K562 (cell line): ENCODE measurements at regions not wholly inside any gene's neighbourhood (a gene's known extent, or its start where the extent isn't known, plus 50 kb on each side); places are given as distances from the start of the nearest gene placed in this dataset.

ENCODE experiments used
- CREM ChIP-seq: IDR thresholded peaks from 2 replicates; pipeline ENCODE4 v1.6.1; 2014; ENCODE audit warnings: antibody characterized with exemption, low read depth
- EP300 ChIP-seq: IDR thresholded peaks from 2 replicates; pipeline ENCODE4 v1.6.1; 2012; ENCODE audit warnings: low read length, improper control_type of control experiment
- FOXK1 ChIP-seq: sonication (generic); formaldehyde crosslinking; IDR thresholded peaks from 2 replicates; pipeline ENCODE4 v1.8.0; 2022; ENCODE audit warnings: missing genetic modification reagents, mild to moderate bottlenecking, borderline replicate concordance
- MECOM ChIP-seq: fragments of 250-450 bp; sonication (Bioruptor Pico); IDR thresholded peaks from 2 replicates; pipeline ENCODE4 v1.8.0; 2022; ENCODE audit warnings: inconsistent platforms
- STAG1 ChIP-seq: sonication (generic); formaldehyde crosslinking; IDR thresholded peaks from 2 replicates; pipeline ENCODE4 v1.5.0; 2020; ENCODE audit warnings: missing genetic modification reagents, borderline replicate concordance
- USF2 ChIP-seq: sonication (generic); formaldehyde crosslinking; IDR thresholded peaks from 2 replicates; pipeline ENCODE4 v1.5.0; 2020; ENCODE audit warnings: missing genetic modification reagents
- ZNF551 ChIP-seq: fragments of 250-450 bp; sonication (Bioruptor Pico); IDR thresholded peaks from 2 replicates; pipeline ENCODE4 v1.5.0; 2021; ENCODE audit warnings: mild to moderate bottlenecking, moderate library complexity

GRCh38 chr16:16938009-16938408 lies 532.8 kb downstream of the XYLT1 start:
- no peak for TF ChIP-seq MECOM (CRISPR knock-in tag)
- TF ChIP-seq CREM, result no peak
- TF ChIP-seq STAG1, result no peak
- TF ChIP-seq ZNF551 (CRISPR knock-in tag), result no peak
- no peak for TF ChIP-seq FOXK1 (CRISPR knock-in tag)
- no peak for TF ChIP-seq USF2
- no peak for TF ChIP-seq EP300
